HG03159 (cell line): ENCODE measurements at regions not wholly inside any gene's neighbourhood (a gene's known extent, or its start where the extent isn't known, plus 50 kb on each side); places are given as distances from the start of the nearest gene placed in this dataset.
"Not testable (repeated sequence)": the region's sequence is repeated elsewhere in the genome, so short reads cannot be mapped to it uniquely, and the experiment has no call there.

Source experiments
- ATAC-seq: cut with Tn5 transposase; IDR thresholded peaks from one replicate; pipeline ENCODE4 v1.9.1; 2021; ENCODE audit warnings: mild to moderate bottlenecking, moderate library complexity; ENCODE audit not compliant: unreplicated experiment

GRCh38 chr3:86887876-86888275 lies 103.1 kb downstream of the VGLL3 start:
- ATAC-seq: no peak

DNA sequence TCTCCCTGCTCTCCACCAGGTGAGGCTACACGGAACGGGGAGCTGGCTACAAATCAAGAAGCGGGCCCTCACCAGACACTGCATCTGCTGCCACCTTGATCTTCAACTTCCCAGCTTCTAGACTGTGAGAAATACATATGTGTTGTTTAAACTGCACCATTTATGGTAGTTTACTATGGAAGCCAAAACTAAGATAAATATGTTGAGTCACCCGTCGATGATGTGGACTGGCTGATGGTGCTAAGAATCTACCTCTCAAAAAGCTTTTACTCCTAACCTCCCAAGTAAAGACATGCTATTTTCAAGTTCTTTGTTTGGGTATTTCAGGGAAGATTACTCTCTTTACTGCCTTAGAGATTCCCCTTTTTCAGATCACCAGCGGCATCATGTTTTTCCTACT lies 110.9 kb downstream of the VGLL3 start:
- ATAC-seq: no peak

DNA sequence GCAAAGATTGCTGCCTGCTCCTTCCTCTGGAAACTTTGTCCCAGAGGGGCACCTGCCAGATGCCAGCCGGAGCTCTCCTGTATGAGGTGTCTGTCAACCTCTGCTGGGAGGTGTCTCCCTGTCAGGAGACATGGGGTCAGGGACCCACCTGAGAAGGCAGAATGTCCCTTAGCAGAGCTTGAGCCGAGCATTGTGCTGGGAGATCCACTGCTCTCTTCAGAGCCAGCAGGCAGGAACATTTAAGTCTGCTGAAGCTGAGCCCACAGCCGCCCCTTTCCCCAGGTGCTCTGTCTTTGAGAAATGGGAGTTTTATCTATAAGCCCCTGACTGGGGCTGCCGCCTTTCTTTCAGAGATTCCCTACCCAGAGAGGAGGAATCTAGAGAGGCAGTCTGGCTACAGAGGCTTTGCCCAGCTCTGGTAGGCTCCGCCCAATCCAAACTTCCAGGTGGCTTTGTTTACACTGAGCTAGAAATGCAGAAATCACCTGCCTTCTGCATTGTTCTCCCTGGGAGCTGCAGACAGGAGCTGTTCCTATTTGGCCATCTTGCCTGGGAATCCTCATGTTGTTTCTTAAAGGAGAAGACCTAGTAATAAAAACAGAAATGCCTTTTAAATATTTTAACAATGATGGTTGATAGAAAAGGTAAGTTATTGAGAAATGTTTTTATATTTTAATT lies 114.3 kb downstream of the VGLL3 start:
- ATAC-seq: not testable (repeated sequence)

GRCh38 chr3:86874790-86875189 lies 116.2 kb downstream of the VGLL3 start:
- ATAC-seq: not testable (repeated sequence)

GRCh38 chr3:86869566-86869965 lies 121.4 kb downstream of the VGLL3 start:
- no peak for ATAC-seq

DNA sequence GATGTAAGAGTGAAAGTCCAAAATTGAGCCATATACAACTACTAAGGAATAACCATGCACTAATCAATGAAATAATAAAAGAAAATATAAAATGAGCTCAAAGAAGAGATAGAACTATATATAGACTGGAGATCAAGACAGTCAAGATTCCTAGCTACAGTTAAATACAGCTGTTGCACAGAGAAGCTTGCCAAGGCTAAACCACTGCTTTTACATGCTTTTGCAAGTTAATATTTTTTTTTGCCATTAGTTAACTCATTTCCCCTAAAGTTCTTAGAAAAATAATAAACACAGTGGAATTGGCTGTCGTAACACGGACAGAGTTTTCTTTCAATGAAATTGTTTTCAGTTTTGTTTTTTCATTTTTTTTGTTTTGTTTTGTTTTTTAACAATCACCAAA lies 123.0 kb downstream of the VGLL3 start:
- no peak for ATAC-seq

DNA sequence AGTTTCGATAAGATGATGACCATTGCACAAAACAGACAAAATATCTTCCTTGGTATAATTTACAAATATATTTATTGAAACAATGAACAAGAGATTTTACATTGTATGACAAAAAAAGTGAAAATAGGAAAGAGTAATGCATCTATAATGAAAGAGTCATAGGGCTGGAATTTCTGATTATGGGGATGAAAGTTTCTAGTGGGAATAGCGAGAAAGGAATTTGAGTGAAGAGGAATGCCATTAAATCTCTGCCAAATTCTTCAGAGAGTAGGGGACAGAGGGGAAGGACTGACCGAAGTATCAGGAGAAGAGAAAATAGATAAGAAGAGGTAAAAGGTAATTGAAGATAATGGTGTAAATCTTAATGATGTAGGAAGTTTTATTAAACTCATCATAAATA lies 125.4 kb downstream of the VGLL3 start:
- ATAC-seq: no peak

DNA sequence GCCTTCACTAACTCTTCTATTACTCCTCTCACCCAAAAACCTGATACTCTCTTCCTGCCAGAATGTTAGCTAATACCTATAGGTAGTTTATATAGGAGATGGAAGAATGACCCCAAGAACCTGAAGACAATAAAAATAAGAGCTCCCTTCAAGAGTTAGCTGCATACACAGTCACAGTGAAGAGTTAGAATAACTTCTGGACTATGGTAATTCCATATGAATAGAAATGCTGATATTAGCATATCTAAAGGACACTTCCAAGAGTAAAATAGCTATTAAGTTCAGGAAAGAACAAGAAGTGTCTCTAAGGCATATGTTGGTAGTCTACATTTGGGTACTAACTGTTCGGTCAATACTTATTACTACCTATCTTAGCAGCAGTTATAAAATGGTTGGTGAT lies 134.2 kb downstream of the VGLL3 start:
- ATAC-seq: no peak

DNA sequence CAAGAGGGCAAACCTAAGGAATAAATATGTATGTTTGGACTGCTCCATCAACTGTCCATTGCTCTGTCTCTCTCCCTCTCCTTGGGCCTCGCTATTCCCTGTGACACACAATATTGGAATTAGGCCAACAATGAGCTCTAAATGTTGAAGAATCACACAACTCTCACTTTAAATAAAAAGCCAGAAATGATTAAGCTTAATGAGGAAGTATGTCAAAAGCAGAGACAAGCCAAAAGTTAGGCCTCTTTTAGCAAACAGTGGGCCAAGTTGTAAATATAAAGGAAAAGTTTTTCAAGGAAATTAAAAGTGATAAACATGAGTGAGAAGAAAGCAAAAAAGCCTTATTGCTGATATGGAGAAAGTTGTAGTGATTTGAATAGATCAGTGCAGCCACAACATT lies 141.0 kb downstream of the VGLL3 start:
- ATAC-seq: no peak

- no peak for ATAC-seq
These were observed 145.2 kb downstream of the VGLL3 start for GRCh38 chr3:86845726-86846125.

DNA sequence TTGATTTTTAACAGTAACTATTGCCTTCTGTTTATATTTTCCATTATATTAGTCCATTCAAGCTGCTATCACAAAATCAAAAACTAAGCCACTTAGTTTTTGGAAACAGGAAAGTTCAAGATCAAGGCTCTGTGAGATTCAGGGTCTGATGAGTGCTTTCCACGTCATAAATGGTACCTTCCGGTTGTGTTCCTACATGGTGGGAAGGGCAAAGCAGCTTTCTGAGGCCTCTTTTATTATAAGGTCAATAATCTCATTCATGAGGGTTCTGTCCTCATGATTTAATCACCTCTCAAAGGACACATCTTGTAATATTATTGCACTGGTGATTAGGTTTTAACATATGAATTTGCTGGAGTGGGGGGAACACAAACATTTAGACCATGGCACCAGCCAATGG lies 152.0 kb downstream of the VGLL3 start:
- no peak for ATAC-seq

- ATAC-seq: no peak
These were observed 153.1 kb downstream of the VGLL3 start for GRCh38 chr3:86837871-86838270.

DNA sequence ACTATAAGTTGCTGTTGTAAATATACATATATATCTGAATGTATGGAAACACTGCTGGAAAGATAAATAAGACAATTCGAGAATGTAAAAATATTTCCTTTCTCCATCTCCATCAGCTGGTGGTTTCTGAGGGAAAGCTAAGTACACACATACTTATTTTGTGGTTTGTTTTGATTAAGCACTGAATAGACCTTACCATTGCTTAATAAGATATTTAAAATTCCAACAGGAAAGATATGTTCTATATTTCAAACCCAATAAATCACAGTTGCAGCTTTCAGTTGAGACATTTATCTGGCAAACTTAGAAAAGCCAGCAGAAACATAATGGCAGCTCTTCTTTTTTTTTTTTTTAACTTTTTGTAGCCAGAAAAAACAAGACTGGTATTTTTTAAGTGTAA lies 160.4 kb downstream of the VGLL3 start:
- ATAC-seq: no peak

DNA sequence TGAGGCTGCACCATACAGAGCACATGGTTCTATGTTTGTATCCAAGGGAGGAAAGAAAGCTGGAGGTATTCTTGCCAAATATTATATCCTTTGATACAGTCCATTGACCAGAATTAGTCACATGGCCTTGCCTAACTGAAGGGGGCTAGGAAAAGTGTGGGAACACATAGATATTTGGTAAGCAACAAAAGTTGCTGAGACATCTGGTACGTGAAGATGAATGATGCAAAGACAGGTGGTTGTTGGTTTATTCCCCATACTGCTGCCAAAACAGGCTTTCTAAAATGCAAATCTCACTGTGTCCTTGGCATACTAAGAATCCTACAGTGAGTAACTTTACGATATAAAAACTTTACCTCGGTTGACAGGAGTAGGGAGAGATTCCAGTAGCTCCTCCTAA lies 162.2 kb downstream of the VGLL3 start:
- ATAC-seq: no peak

- not testable (repeated sequence) for ATAC-seq
These were observed 163.4 kb downstream of the VGLL3 start for GRCh38 chr3:86827582-86827981.

- ATAC-seq: no peak
These were observed 164.7 kb downstream of the VGLL3 start for GRCh38 chr3:86826292-86826691.

GRCh38 chr3:86815880-86816279 lies 175.1 kb downstream of the VGLL3 start:
- no peak for ATAC-seq

DNA sequence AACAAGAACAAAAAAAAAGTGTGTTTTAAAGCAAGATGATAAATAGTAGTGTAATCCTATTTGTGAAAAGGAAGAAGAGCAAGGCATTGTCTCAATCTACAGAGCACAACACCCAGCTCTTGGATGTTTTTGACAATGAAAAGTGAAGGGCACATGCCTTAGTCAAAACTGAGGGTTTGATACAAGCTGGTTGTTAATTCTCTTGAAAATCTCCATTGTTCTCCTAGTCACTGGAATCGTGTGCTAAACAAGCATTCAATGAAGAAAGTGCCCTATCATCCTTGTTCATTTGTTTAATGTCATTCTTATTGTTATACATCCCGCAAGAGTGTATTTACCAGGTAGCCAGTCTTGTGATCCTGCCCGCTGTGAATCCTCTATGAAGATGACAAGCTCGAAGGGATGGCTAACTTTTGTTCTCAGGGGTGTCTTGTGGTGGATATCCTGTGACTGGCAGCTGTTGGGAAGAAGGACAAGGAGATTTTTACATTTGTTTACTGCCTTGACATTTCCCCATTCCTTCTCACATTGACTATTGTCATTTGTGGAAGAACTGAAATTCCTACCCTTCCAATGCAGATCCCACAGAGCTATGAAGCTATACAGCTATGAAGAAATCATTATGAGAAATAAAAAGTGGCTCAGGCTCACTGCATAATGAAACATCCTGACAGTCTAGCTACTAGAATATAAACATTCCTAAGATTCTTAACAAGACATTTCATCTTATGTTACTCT lies 175.9 kb downstream of the VGLL3 start:
- no peak for ATAC-seq

- no peak for ATAC-seq
These were observed 176.6 kb downstream of the VGLL3 start for GRCh38 chr3:86814321-86814720.

- ATAC-seq: no peak
These were observed 189.0 kb downstream of the VGLL3 start for GRCh38 chr3:86801921-86802320.

GRCh38 chr3:86801066-86801465 lies 189.9 kb downstream of the VGLL3 start:
- no peak for ATAC-seq

GRCh38 chr3:86800116-86800515 lies 190.8 kb downstream of the VGLL3 start:
- ATAC-seq: no peak

DNA sequence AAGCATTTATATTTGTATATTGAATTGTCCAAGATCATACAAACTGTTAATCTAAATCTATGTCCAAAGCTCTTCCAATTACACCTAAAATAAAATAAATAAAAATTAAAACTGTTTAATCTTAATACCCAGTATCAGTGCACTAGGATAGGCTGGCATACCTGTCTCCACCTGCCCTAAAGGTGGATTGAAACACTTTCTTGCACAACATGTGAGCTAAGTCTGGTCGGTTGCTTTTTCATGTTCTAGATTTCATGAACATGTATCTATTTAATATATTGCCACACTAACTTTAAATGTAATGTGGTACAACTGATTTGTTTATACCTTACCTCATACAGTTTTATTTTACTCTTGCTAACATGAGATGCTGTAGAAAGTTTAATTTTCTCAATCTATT lies 193.0 kb downstream of the VGLL3 start:
- no peak for ATAC-seq
